RCC 7860 (cell line): ENCODE measurements at regions not wholly inside any gene's neighbourhood (a gene's known extent, or its start where the extent isn't known, plus 50 kb on each side); places are given as distances from the start of the nearest gene placed in this dataset.

ENCODE experiments used
- DNase-seq: peaks from one replicate; pipeline ENCODE4 v3.0.0-alpha.2; 2015; ENCODE audit warnings: low spot score
- FAIRE-seq: peaks from 2 replicates; lab custom pipeline; 2012; peaks lifted over from hg19 to GRCh38; lab: Jason Lieb, UNC

DNA sequence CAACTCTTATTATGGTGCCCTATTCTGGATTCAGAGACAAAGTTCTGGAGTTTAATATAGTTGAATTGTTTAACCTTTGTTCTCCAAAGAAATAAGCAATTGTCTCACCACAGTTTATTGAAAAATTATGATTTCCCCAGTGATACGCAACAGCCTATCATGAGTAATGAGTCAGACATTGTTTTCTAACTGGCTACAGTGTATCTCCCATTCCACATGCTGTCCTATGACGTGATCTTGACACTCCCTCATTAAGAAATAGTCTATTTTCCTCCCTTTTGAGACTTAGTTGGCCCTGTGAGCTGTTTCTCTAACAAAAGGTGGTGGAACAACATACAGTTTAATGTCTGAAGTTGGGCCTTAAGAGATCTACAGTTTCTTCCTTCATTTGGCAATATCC, 1290.6 kb upstream of the CDH6 start:
- DNase-seq: no peak
- no peak for FAIRE-seq

DNA sequence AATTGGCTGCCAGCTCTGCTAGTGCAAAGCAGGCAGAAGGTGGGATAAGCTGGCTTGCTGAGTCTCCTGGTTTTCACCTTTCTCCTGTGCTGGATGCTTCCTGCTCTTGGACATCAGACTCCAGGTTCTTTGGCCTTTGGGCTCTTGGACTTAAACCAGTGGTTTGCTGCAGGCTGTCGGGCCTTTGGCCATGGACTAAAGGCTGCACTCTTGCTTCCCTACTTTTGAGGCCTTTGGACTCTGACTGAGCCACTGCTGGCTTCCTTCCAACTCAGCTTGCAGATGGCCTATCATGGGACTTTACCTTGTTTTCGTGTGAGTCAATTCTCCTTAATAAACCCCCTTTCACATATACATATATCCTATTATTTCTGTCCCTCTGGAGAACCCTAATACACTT, 1293.9 kb upstream of the CDH6 start:
- FAIRE-seq (no peak), DNase-seq (no peak)

DNA sequence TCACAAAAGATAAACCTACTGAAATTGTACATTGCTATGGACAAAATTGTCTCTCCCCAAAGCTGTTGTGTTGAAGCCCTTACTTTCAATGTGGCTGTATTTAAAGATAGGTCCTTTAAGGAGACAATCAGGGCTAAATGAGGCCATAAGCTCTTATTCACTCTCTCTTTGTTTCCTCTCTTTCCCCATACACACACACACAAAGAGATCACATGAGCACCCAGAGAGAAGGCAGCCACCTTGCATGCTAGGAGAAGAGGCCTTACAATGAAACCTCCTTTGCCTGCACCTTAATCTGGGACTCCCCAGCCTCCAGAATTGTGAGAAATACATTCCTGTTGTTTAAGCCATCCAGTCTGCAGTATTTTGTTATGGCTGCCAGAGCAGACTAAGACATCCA, 1295.6 kb upstream of the CDH6 start:
- DNase-seq: no peak
- no peak for FAIRE-seq

DNA sequence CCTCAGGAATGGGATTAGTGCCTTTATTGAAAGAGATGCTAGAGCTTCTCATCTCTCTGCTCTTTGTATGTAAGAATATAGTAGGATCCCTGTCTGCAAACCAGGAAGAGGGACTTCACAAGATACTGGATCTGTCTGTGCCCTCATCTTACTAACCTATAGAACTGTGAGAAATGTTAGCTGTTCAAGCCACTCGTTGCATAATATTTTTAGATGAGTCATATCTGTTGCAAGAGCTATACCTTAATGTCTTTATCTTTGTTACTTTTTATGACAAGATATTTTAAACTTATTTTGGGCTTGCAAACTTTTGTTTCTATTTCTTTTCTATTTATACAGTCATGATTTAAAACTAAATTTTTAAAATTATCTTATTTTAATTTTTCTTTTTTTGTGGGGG, 1296.8 kb upstream of the CDH6 start:
- DNase-seq (no peak), FAIRE-seq (no peak)

DNA sequence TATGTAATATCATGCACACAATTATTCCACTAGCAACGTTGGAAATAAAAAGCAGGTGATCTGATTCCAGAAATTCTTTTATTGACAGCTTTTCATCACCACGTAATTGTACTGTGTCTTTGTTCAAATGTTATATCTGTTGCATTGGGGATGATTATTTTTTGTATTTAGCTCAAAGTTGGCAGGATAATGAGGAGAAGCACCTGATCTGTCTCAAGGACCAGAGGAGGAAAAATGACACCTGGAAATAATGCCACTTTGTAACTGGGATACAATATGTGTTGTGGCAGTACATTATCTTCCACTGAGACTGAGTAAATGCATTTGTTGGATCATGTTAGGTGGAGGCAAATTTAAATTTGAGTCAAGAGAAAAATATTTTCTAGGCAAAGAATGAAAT, 1298.8 kb upstream of the CDH6 start:
- FAIRE-seq: no peak
- no peak for DNase-seq

DNA sequence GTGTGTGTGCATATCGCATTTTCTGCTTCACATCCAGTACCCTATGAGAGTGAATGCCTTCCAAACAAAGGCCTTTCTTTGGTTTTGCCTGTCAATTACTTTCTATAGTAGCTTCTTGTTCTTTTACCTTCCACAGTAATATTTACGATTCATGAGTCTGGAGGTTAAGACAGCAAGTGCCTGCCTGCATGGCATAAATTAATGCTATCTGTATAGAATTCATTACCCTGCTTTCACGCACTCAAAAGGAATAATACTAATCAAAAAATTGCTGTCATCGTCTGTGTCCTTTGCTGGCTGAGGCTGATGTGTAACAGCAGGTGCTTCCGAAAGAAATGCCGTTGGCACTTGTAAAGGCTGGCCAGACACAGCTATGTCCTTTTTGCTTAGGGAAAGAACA, 1304.4 kb upstream of the CDH6 start:
- FAIRE-seq (no peak), DNase-seq (no peak)

DNA sequence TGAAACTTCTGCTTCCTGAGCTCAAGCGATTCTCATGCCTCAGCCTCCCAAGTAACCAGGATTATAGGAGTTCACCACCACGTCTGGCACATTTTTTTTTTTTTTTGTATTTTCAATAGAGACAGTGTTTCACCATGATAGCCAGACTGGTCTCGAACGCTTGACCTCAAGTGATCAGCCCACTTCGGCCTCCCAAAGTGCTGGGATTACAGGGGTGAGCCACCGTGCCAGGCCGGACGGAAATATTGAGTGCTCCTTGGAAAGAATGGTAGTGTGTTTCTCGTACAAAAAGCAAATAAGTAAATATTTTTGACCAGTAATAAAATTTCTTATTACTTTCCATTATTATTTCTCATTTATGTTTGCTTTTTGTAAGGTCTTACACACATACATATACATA, 1307.9 kb upstream of the CDH6 start:
- FAIRE-seq: no peak
- DNase-seq: no peak

DNA sequence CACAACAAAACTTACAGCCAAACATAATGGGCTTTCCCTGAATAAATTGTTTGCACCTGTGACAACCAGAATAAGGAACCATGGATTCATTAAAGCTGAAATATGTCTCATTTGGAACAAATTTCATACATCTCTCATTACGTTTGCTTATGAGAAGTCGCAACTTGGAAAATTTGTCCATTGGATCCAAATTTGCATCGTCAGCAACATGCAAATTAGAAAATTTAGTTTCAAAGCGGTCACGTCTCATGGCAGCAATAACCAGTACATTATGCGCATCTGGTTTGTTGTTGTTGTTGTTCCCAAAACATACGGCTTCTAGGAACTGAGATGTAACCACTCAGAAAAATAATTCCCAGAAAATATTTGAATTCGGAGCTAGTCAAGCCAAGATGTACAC, 1311.5 kb upstream of the CDH6 start:
- DNase-seq: no peak
- FAIRE-seq: no peak

DNA sequence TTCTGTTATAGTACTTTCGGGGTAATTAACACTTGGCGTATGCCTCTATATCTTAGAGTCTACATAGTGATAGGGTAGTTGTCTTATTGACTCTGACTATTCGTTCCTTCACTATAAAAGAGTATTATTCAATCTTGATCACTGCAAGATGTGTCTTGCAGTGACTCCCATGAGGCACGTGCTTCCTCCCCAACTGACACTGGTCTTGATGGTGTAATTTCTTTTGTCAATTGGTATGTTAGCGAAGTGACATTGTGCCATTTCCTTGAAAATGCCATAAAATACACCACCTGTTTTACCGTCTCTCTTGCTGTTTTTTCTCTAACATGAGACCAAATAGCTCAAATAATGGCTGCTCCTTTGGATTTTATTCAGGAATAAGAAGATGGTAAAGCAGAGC, 1314.1 kb upstream of the CDH6 start:
- no peak for DNase-seq
- no peak for FAIRE-seq

DNA sequence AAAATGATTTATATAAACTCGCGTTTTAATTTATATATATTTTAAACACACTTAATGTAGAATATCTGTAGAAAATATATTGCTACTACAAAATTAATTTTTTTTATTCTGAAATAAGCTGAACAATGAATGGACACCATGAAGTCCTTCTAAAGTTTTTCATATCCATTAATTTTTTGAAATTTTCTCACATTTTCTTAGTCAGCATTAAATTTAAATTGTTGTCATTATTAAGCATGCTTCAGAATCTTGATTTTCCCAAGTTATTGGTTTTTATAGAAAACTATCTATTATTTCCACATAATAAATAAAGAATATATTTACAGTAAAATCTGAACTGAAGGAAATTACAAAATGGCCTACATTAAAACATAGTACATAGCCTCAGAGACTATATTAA, 1314.9 kb upstream of the CDH6 start:
- FAIRE-seq (peak; percentile 12), DNase-seq (no peak)

DNA sequence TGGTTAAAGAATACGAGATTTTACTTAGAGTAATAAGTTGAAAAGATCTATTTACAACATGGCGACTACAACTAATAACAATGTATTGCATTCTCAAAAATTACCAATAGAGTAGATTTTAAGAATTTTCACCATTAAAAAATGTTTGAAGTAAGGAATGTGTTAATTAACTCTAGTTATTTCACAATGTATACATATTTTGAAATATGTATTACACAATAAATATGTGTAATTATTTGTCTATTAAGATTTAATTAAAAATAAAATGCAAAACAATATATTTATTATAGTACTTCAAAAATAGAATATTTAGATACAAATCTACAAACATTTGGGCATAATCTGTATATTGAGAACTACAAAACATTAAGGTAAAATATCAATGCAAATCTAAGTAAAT, 1326.3 kb upstream of the CDH6 start:
- no peak for DNase-seq
- FAIRE-seq: peak; percentile 58

DNA sequence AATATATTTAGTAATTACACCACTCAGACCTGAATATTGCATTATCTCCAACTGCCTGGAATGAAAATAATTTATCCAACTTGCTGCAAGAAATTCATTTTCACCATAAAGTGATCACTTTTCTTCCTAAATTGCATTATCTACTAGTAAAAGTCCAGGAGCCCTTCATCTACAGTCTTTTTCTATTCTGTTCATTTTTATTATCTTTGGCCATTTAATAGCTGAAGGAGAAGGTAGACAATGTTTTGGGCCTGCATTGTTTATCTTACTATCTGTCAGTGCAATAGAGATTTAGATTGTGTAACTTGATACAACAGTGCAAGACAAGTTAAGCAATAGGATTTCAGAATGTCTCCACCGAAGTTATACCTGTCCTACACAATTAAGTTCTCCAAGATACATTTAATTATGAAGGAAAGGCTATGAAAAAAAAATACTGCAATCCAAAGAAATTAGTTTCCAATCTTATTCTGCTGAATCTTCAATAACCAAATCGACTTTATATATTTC, 1339.7 kb upstream of the CDH6 start:
- no peak for FAIRE-seq
- no peak for DNase-seq

DNA sequence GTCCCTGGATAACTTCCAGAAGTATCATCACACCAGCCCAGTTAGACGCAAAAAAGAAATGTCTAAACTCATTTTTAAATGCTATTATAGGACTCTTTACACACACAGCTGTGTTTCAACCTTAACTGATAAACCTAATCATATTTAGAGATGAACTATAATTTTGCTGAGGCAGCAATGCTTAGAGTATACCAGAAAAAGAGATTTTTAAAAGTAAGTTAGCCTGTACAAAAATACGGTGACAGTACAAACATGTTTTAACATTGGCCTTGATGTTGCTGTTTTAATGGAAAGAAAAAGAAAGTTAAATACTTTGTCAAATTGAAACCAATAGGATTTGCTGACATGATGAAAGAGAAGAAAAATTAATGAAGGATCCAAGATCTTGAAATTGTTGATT, 1341.2 kb upstream of the CDH6 start:
- DNase-seq: no peak
- no peak for FAIRE-seq

DNA sequence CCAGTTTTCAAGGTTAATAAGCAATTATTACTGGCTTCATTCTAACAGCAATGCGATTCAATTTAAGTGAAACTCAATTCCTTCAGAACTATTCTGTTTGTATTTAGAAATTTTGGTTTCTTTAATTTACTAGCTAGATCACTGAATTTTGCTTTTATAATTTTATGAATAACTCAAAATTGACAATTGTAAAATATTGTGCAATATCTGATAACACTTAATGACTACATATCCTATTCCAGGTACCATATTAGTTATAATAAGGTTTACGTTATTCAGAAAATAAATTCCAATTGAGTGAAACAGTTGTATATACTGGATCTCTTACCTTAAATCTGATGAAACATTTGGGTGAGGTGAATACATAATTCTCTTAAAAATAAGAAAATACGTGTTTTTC, 1348.3 kb upstream of the CDH6 start:
- FAIRE-seq (no peak), DNase-seq (no peak)

DNA sequence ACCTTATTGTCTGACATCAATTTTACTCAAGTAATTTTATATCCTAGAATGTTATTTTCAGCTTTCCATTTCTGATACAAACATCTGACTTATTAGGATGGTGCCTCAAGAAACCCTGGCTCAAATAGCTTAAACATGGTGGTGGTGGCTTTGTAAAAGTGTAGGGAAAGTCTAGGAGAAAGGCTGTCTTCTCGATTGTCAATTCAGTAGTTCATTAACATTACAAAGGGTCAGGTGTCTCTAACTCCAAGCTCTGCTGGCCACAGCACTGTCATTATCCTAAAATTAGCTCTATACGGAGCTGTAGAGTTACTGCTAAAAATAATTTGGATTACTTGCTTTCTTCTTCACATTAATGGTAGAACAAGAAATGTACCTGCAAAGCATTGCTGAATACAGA, 1360.1 kb upstream of the CDH6 start:
- FAIRE-seq (no peak), DNase-seq (no peak)

DNA sequence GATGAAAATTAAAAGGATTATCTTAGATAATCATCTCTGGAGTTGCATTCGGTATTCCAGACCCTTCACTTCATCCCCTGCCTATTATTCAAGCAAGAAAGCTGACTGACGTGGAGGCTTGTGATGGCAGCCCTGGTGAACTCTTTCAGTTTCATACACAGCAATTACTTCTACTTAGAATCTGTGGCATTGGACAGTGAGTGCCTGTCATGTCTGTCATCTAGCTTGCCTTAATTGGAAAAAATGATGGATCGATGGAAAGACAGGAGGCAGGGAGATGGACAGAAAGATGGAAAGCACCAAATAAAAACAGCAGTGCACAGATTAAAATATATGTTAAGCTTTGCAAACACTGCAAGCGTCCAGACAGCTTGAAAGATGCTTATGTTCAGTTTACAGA, 1371.0 kb upstream of the CDH6 start:
- FAIRE-seq (no peak), DNase-seq (no peak)

DNA sequence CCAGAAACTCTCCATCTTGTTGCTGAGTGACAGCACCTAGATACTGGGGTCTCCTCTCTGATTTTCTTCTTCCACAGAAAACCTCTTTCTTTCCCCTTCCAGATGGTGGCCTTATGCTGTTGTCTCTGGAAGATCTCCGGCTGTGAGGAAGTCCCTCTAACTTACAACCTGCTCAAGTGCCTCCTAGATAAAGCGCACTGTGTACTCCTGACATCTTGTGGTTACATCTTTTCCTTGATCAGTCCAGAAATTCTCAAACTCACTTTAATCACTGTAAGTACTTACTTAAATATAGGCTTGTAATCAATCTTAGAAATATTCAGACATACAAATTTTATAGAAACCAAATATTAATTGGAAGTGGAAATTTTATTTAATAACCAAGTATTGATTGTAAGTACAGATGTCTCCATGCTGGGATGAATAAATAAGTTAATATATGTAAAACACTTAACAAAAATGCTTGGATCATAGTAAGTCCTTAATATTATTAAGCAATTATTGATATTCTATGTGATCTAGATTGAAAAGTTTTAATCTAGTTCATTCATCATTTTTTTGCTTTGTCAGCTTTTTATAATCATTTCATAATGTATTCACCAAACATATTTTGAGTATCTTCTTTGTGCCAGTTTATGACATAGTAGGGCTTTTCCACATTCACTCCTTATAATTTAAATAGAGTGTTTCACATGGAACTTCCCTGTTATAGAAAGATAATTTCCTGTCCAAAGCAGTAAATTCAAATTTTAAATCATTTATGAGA, 1381.4 kb upstream of the CDH6 start:
- DNase-seq (no peak), FAIRE-seq (no peak)

DNA sequence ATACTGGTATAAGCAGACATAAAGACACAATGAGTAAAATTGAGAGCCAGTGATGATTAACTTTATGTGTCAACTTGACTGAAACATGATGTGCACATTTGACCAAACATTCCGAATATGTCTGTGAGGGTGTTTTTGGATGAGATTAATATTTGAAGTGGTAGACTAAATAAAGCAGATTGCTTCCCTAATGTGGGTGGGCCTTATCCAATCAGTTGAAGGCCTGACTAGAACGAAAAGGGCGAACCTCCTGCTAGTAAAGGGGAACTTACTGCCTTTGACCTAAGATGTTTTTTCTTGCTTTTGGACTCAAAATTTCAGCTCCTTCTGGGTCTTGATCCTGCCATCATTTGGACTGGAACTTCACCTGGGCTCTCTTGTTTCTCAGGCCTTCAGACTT, 1387.7 kb upstream of the CDH6 start:
- DNase-seq (no peak), FAIRE-seq (no peak)

DNA sequence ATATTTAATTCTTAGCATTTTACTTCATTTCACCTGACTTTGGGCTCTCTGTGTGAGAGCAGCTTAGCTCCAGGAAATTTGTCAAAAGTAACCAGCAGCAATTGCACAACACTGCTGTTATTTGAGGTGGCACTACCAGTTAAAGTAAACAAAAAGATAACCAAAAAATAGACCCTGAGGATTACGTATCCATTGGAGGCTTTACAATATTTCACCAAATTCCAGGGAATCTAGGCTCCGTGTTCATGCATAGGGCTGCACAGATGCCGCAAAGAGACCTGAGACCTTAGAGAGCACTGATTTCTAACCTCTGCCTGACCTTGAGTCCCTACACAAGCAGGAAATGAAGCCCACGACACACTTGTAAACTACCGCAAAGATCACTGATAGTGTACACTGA, 1392.7 kb upstream of the CDH6 start:
- DNase-seq: no peak
- FAIRE-seq: no peak

DNA sequence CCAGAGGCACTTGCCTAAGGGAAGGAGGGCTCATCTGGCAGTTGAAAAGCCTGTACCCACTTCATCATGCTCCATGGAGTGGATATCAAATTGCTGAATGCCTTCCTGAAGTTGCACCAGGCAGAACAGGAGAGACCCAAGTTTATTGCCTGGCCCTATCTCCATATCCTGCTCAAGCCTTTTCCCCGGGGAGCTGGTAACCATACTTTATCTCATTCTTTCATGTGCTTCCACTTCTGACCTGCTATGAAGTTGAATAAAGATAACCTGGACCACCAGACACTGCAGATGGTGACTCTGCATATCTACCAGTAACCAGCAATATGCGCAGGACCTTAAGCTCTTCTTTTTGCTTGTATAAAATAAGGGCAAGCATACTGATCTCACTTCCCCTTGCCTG, 1397.5 kb upstream of the CDH6 start:
- no peak for DNase-seq
- FAIRE-seq: no peak

DNA sequence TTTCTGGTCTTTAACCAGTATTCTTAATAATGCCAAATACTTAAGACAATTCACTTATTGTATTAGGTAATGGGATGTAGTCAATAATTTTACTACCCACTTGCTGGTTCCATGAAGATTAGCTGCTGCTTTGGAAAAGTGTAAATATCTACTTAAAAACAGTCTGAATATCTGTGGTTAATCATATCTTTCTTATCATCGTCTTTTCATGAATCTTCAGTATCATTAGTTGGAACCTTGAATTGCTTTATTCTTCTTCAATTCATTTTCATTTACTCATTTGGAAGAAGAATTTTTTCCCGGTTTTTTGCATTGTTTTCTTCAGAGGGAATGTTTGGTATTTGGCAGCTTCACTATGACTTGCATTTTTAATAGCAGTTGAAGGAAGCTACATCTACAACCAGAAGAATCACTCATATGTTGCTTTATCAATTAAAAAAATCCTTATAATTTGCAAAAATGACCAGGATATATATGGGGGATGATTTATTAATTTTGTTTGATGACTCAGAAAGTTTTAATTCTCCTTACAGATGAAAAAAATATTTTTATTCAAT, 1398.3 kb upstream of the CDH6 start:
- FAIRE-seq (no peak), DNase-seq (no peak)

DNA sequence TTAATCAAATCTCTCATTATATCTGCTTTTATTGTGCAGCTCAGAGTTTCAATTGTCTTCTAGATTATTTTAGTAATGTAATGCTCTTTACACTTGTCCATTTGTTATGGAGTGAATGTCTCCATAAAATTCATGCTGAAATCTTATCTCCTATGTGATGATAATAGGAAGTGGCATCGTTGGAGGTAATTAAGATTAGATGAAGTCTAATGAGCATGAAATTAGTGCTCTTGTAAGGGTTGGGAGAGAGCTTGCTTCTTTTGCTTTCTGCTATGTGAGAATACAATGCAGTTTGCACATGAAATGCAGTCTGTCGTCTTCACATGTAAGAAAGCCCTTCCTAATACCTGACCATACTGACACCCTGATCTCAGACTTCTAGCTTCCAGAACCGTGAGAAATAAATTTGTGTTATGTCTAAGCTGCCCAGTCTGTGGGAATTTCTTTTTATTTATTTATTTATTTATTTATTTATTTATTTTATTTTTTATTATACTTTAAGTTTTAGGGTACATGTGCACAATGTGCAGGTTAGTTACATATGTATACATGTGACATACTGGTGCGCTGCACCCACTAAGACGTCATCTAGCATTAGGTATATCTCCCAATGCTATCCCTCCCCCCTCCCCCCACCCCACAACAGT, 1399.2 kb upstream of the CDH6 start:
- FAIRE-seq (no peak), DNase-seq (no peak)
